ENCODE measurements at regions not wholly inside any gene's neighbourhood (a gene's known extent, or its start where the extent isn't known, plus 50 kb on each side); places are given as distances from the start of the nearest gene placed in this dataset.

DNA sequence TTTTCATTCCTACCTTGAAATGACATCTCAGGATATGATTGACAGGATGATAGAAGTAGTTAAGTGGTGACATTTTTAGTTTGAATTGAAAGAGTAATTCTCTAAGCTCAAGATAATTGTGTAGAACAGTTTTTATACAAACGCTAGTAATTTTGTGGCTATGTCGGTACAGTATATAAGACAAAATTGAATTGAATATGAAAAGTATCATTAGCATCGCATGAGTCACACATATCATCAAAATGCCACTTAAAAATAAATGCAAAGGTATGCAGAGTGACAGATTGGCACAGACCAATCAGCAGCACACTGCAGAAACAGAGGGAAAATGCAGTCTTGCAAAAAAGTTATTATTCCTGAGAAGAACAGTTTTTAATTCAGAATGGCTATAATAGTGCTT lies 608.2 kb upstream of the NETO1 start:
- TF ChIP-seq, protein P1, sequence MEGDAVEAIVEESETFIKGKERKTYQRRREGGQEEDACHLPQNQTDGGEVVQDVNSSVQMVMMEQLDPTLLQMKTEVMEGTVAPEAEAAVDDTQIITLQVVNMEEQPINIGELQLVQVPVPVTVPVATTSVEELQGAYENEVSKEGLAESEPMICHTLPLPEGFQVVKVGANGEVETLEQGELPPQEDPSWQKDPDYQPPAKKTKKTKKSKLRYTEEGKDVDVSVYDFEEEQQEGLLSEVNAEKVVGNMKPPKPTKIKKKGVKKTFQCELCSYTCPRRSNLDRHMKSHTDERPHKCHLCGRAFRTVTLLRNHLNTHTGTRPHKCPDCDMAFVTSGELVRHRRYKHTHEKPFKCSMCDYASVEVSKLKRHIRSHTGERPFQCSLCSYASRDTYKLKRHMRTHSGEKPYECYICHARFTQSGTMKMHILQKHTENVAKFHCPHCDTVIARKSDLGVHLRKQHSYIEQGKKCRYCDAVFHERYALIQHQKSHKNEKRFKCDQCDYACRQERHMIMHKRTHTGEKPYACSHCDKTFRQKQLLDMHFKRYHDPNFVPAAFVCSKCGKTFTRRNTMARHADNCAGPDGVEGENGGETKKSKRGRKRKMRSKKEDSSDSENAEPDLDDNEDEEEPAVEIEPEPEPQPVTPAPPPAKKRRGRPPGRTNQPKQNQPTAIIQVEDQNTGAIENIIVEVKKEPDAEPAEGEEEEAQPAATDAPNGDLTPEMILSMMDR (IDR thresholded peaks at IDR 0.05; ENCODE audit: low read depth, low read length), result no peak
- H3K4me3 ChIP-seq (ENCODE audit: low read depth, low read length), result no peak overlapping the region

DNA sequence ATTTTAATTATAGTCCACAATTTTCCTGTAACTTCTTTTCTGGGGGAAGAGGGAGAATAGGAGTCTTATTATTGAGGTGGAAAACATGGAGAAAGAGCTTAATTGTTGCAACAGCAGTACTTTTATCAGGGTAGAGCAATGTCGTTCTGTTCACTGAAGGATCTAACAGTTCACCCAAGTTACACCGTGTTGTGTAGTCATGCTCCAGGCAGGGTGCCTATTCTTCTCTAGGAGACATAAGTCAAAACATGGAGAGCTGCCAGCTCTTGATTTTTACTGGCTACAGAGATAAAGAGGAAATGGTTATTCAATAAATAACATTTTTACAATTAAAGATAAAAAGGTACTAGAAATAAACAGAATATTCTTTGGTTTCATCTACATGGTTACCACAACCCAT lies 594.3 kb upstream of the NETO1 start:
- TF ChIP-seq, protein P1 (IDR thresholded peaks at IDR 0.05; ENCODE audit: low read depth, low read length), result no peak
- H3K4me3 ChIP-seq (ENCODE audit: low read depth, low read length), result no peak overlapping the region

DNA sequence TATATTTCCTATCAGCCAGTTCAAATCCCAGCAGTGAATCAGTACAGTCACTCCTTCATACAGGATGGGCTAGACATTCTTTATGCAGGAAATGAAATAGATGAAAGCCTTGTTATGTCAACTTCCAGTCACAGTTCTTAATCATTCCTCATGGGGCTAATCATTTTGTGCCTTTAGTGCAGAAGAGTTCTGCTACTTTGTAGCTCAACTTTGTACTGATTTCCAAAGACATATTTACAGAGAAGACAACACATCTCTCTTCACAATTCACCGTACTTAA lies 593.9 kb upstream of the NETO1 start:
- TF ChIP-seq, protein P1 (IDR thresholded peaks at IDR 0.05; ENCODE audit: low read depth, low read length), result no peak
- H3K4me3 ChIP-seq (ENCODE audit: low read depth, low read length), result no peak overlapping the region

DNA sequence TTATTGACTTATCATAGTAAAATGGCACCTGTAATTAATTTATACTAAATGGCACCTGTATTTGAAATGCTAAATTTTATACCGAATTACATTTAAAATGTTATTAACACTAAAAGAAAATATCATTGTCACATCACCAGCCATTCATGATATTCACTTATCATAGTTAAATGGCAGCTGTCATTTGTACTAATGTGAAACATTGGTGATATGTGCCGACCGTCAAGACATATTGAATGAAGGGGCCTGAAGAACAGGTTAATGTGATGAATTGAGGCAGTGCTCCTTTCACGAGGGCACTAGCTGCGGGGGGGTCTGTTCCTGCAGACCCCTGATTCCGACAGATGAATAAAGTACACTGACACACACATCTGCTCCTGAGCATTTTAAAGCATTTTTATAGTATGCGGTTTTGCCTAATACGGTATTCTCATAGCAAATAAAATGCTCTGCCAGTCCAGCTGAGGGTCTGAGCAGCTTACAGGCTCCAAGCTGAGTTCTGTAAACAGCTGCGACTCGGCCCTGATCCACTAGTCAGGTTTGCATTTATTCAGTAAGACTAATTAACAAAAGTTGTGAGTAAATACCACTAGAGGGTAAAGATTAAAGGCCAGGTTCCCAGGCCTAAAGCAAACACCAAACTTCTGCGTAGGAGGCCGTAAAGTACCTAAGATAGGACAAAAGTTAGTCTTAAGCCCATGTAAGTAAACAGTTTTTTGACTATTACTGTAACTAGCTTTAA lies 593.4 kb upstream of the NETO1 start:
- TF ChIP-seq, protein P1 (IDR thresholded peaks at IDR 0.05; ENCODE audit: low read depth, low read length), result no peak
- no peak overlapping the region for H3K4me3 ChIP-seq (ENCODE audit: low read depth, low read length)

DNA sequence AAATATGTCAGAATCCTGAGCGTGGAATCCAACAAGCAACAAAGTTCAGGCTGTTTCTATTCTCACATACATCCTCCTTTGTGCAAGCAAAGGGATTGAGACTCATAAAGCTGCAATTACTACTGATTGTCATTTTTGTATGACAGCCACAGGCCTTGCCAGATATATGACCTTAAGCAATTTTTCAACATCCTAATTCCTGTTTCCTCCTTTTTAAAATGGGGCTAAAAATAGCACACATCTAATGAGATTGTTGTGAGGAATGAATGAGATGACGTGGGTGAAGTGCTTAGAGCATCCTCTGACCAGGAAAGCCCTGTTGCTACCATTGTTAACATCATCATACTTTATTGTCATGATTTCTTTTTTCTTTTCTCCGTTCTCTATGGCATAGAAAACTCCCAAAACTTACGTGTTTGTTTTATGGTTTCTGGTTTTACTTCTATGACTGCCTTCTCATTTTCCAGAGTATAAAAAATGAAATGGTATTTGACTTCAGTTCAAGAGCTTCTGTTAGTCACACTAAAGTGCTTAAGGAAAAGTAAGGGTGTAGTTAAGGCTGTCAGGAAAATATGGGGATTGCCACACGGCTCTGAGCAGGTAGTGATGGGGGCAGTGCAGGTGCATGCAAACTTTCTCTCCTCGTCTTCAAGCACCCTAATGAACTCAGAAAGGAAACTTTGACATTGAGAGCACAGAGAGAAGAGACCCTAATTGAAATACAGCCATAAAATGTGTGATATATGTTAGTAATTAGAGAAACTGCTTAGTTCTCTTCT lies 590.6 kb upstream of the NETO1 start:
- H3K4me3 ChIP-seq (ENCODE audit: low read depth, low read length), result no peak overlapping the region
- TF ChIP-seq, protein P1 (IDR thresholded peaks at IDR 0.05; ENCODE audit: low read depth, low read length), result no peak

DNA sequence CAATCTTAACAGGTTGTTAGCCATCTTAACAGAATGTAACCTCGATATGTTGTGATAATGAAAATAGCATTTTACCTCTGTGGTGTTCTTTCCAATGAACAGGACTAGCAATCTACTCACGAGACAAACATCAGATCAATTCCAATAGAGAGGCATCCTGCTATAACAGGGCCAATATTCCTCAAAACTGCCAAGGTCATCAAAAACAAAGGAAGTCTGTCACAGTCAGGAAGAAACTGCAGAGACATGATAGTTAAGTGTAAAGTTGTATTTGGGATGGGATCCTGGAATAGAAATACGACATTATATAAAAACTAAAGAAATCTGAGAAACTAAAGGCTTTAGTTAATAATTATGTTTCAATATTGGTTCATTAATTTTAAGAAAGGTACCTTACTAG lies 588.9 kb upstream of the NETO1 start:
- H3K4me3 ChIP-seq (ENCODE audit: low read depth, low read length), result no peak overlapping the region
- TF ChIP-seq, protein P1 (IDR thresholded peaks at IDR 0.05; ENCODE audit: low read depth, low read length), result no peak

DNA sequence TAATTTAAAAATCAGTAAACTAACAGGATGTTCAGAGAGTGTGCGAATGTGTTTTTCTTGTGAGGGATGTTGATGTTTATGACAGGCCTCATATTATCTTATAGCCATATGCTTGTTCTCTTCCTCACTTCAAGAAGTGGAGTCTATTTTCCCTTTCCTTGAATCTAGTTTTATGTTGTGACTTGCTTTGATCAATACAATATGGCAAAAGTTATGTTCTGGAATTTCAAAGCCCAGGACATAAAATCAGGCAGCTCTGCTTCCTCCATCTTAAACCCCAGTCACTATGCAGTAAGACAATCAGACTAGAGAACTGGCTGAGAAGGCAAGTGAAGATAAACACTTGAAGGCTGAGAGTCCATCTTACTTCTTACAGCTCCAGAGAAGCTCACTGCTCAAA lies 585.1 kb upstream of the NETO1 start:
- TF ChIP-seq, protein P1 (IDR thresholded peaks at IDR 0.05; ENCODE audit: low read depth, low read length), result no peak
- H3K4me3 ChIP-seq (ENCODE audit: low read depth, low read length), result no peak overlapping the region

Data from WI38 (cell line).